ENCODE measurements at regions not wholly inside any gene's neighbourhood (a gene's known extent, or its start where the extent isn't known, plus 50 kb on each side); places are given as distances from the start of the nearest gene placed in this dataset.

DNA sequence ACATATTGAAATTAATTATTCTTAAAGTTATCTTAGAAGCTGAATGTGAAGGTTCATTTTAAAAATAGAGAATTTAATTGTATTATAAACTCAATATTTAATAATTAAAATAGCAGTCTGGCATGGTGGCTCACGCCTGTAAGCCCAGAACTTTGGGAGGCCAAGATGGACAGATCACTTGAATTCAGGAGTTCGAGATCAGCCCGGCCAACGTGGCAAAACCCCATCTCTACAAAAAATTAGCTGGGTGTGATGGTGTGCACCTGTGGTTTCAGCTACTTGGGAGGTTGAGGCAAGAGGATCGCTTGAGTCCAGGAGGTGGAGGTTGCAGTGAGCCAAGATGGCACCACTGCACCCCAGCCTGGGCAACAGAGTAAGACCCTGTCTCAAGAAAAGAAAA is 659.9 kb upstream of the AGA start:
- H3K36me3 ChIP-seq (ENCODE audit: control insufficient read depth in 1 of 2, insufficient read depth in 2 of 2, low read depth in 1 of 2, low read length in 2 of 2): no peaks in the 10 kb centered on the region
- no peak overlapping the region for H3K27ac ChIP-seq (ENCODE audit: low read length, poor library complexity, severe bottlenecking)
- H3K4me2 ChIP-seq (ENCODE audit: low read length, poor library complexity, severe bottlenecking): no peak overlapping the region
- no peaks in the 10 kb centered on the region for H3K4me1 ChIP-seq (ENCODE audit: control insufficient read depth, insufficient read depth, low read depth, low read length)
- H4K91ac ChIP-seq (ENCODE audit: low read length): no peak overlapping the region
- DNase-seq: no peak
- no peak overlapping the region for H2BK12ac ChIP-seq (ENCODE audit: low read length in 2 of 2)
- H3K4ac ChIP-seq (ENCODE audit: low read depth in 1 of 2, low read length in 2 of 2): no peak overlapping the region
- H4K8ac ChIP-seq (ENCODE audit: low read length): no peak overlapping the region
- no peak overlapping the region for H2AFZ ChIP-seq (ENCODE audit: low read depth, low read length)
- H3K23ac ChIP-seq (ENCODE audit: low read length in 2 of 2): no peak overlapping the region
- H3K14ac ChIP-seq (ENCODE audit: low read length in 2 of 2): no peak overlapping the region
- no peak overlapping the region for H2BK15ac ChIP-seq (ENCODE audit: low read depth, poor library complexity, severe bottlenecking)
- H2BK120ac ChIP-seq (ENCODE audit: low read depth, low read length): no peak overlapping the region
- H2AK5ac ChIP-seq (ENCODE audit: low read length, severe bottlenecking): no peak overlapping the region
- no peak overlapping the region for H3K18ac ChIP-seq (ENCODE audit: low read depth in 1 of 2, low read length in 2 of 2)
- 97% methylated on average over 4 of the region's 5 CpGs for WGBS
- no peak overlapping the region for H3K4me3 ChIP-seq (ENCODE audit: insufficient read depth in 1 of 2, low read depth in 1 of 2, low read length in 2 of 2)
- H3K27me3 ChIP-seq (ENCODE audit: control insufficient read depth in 1 of 2, insufficient read depth in 1 of 2, low read length in 2 of 2): no peaks in the 10 kb centered on the region
- peaks cover 11% of the 10 kb centered on the region for H3K9me3 ChIP-seq (ENCODE audit: control insufficient read depth, low read length)
- no peak overlapping the region for H3K9ac ChIP-seq (ENCODE audit: low read length)
- no peak overlapping the region for H2BK5ac ChIP-seq (ENCODE audit: low read depth, low read length, poor library complexity, severe bottlenecking)
- no peaks in the 10 kb centered on the region for H3K79me1 ChIP-seq (replicated peaks; ENCODE audit: low read length, poor library complexity, severe bottlenecking)

DNA sequence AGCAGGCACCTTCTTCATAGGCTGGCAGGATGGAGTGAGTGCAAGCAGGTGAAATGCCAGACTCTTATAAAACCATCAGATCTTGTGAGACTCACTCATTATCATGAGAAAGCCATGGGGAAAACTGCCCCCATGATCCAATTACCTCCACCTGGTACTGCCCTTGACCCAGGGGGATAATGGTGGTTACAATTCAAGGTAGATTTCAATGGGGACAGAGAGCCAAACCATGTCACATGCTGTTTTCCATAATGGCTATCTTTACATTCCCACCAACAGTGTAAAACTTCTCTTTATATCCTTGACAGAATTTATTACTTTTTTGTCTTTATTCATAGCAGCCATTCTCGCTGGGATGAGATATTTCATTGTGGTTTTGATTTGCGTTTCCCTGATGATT is 663.0 kb upstream of the AGA start:
- Histone ChIP-seq H3K4me3 (ENCODE audit: insufficient read depth in 1 of 2, low read depth in 1 of 2, low read length in 2 of 2) (no peak overlapping the region), H3K27ac (ENCODE audit: low read length, poor library complexity, severe bottlenecking) (no peak overlapping the region), H3K4ac (ENCODE audit: low read depth in 1 of 2, low read length in 2 of 2) (no peak overlapping the region), H4K8ac (ENCODE audit: low read length) (no peak overlapping the region), H3K14ac (ENCODE audit: low read length in 2 of 2) (no peak overlapping the region), H2BK12ac (ENCODE audit: low read length in 2 of 2) (no peak overlapping the region), H3K27me3 (ENCODE audit: control insufficient read depth in 1 of 2, insufficient read depth in 1 of 2, low read length in 2 of 2) (no peaks in the 10 kb centered on the region), H3K4me2 (ENCODE audit: low read length, poor library complexity, severe bottlenecking) (no peak overlapping the region), H2AK5ac (ENCODE audit: low read length, severe bottlenecking) (no peak overlapping the region), H3K36me3 (ENCODE audit: control insufficient read depth in 1 of 2, insufficient read depth in 2 of 2, low read depth in 1 of 2, low read length in 2 of 2) (no peaks in the 10 kb centered on the region), H4K91ac (ENCODE audit: low read length) (no peak overlapping the region), H2BK120ac (ENCODE audit: low read depth, low read length) (no peak overlapping the region), H3K9ac (ENCODE audit: low read length) (no peak overlapping the region), H3K23ac (ENCODE audit: low read length in 2 of 2) (no peak overlapping the region), H2AFZ (ENCODE audit: low read depth, low read length) (no peak overlapping the region), H2BK5ac (ENCODE audit: low read depth, low read length, poor library complexity, severe bottlenecking) (no peak overlapping the region), H3K9me3 (ENCODE audit: control insufficient read depth, low read length) (peaks cover 9% of the 10 kb centered on the region), H3K18ac (ENCODE audit: low read depth in 1 of 2, low read length in 2 of 2) (no peak overlapping the region), H3K79me1 (replicated peaks; ENCODE audit: low read length, poor library complexity, severe bottlenecking) (no peaks in the 10 kb centered on the region), H2BK15ac (ENCODE audit: low read depth, poor library complexity, severe bottlenecking) (no peak overlapping the region), H3K4me1 (ENCODE audit: control insufficient read depth, insufficient read depth, low read depth, low read length) (no peaks in the 10 kb centered on the region)
- DNase-seq: no peak
- no CpG with 5 or more reads among the region's 2 CpGs for WGBS

DNA sequence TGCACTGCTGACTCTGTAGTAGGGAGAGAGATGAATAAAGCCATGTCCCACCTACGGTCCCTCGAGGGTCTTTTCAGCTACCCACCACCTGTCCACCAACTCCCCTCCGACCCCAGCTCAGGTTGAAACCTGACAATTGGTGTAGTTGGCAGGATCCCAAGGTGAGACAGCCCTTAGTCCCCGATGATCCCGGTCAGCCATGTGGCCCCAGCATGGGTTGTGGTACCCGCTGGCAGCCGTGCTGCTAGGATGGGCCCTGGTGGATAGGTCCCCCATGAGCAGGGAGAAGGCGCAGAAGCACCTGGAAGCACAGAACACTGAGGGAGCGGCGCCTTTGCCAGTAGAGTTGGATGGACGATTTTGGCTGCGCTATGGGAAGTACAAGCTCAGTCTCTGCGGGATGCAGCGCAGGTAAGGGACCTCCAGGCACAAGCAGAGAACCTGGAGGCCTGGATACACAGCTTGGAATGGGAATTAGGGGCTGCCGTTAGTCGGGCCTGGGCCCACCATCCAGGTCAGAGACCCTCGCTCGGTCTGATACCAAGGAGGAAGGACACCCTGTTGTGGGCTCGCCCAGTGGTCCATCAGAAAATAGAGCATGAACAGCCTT is 694.6 kb upstream of the AGA start:
- Histone ChIP-seq H2BK120ac (ENCODE audit: low read depth, low read length) (no peak overlapping the region), H3K4me2 (ENCODE audit: low read length, poor library complexity, severe bottlenecking) (no peak overlapping the region), H3K4me1 (ENCODE audit: control insufficient read depth, insufficient read depth, low read depth, low read length) (no peaks in the 10 kb centered on the region), H3K9ac (ENCODE audit: low read length) (no peak overlapping the region), H3K18ac (ENCODE audit: low read depth in 1 of 2, low read length in 2 of 2) (no peak overlapping the region), H3K27ac (ENCODE audit: low read length, poor library complexity, severe bottlenecking) (no peak overlapping the region), H2BK12ac (ENCODE audit: low read length in 2 of 2) (no peak overlapping the region), H3K9me3 (ENCODE audit: control insufficient read depth, low read length) (peaks cover 11% of the 10 kb centered on the region), H3K4ac (ENCODE audit: low read depth in 1 of 2, low read length in 2 of 2) (no peak overlapping the region), H2BK15ac (ENCODE audit: low read depth, poor library complexity, severe bottlenecking) (no peak overlapping the region), H4K91ac (ENCODE audit: low read length) (no peak overlapping the region), H3K4me3 (ENCODE audit: insufficient read depth in 1 of 2, low read depth in 1 of 2, low read length in 2 of 2) (no peak overlapping the region), H2AFZ (ENCODE audit: low read depth, low read length) (no peak overlapping the region), H3K27me3 (ENCODE audit: control insufficient read depth in 1 of 2, insufficient read depth in 1 of 2, low read length in 2 of 2) (no peaks in the 10 kb centered on the region), H3K23ac (ENCODE audit: low read length in 2 of 2) (no peak overlapping the region), H3K36me3 (ENCODE audit: control insufficient read depth in 1 of 2, insufficient read depth in 2 of 2, low read depth in 1 of 2, low read length in 2 of 2) (no peaks in the 10 kb centered on the region), H3K14ac (ENCODE audit: low read length in 2 of 2) (no peak overlapping the region), H3K79me1 (replicated peaks; ENCODE audit: low read length, poor library complexity, severe bottlenecking) (no peaks in the 10 kb centered on the region), H2BK5ac (ENCODE audit: low read depth, low read length, poor library complexity, severe bottlenecking) (no peak overlapping the region), H4K8ac (ENCODE audit: low read length) (no peak overlapping the region), H2AK5ac (ENCODE audit: low read length, severe bottlenecking) (no peak overlapping the region)
- no peak for DNase-seq
- WGBS: 96% methylated on average over 19 of the region's 19 CpGs

DNA sequence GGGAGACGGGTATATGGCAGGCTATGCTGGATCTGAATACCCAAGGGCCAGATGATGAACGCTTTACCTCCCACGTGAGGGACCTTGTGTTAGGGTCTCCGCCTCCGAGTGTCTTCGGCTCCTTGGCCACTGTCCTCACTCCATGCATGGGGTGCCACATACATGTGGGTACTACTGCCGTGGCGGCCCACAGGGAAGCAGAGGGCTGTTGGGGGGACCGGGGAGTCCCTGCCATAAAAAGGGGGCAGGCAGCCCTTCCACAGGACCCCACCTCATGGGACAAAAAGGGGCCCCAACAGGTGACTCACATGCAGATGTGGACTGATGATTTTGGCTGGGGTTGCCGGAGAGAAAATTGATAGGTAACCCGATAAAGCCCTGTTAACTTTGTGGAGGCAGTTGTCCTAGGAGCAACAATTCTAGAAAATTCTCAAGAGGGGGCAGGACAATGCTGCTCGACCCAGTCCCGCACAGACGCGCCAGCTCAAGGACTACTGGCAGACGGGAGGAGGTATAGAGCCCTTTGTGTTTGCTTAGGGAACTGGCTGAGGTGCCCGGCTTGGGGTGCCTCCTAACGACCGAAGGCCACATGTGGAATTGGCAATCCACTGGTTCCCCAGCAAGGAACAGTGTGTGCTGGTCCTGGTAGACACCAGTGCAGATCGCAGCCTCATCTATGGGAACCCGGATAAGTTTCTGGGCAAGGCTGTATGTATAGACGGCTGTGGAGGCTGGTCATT is 695.7 kb upstream of the AGA start:
- Histone ChIP-seq H3K4me1 (ENCODE audit: control insufficient read depth, insufficient read depth, low read depth, low read length) (no peaks in the 10 kb centered on the region), H2BK15ac (ENCODE audit: low read depth, poor library complexity, severe bottlenecking) (no peak overlapping the region), H3K27ac (ENCODE audit: low read length, poor library complexity, severe bottlenecking) (no peak overlapping the region), H3K27me3 (ENCODE audit: control insufficient read depth in 1 of 2, insufficient read depth in 1 of 2, low read length in 2 of 2) (no peaks in the 10 kb centered on the region), H3K14ac (ENCODE audit: low read length in 2 of 2) (no peak overlapping the region), H3K23ac (ENCODE audit: low read length in 2 of 2) (no peak overlapping the region), H2AK5ac (ENCODE audit: low read length, severe bottlenecking) (no peak overlapping the region), H2BK5ac (ENCODE audit: low read depth, low read length, poor library complexity, severe bottlenecking) (no peak overlapping the region), H3K9me3 (ENCODE audit: control insufficient read depth, low read length) (peaks cover 17% of the 10 kb centered on the region), H2BK12ac (ENCODE audit: low read length in 2 of 2) (no peak overlapping the region), H3K9ac (ENCODE audit: low read length) (no peak overlapping the region), H3K18ac (ENCODE audit: low read depth in 1 of 2, low read length in 2 of 2) (no peak overlapping the region), H3K79me1 (replicated peaks; ENCODE audit: low read length, poor library complexity, severe bottlenecking) (no peaks in the 10 kb centered on the region), H4K8ac (ENCODE audit: low read length) (no peak overlapping the region), H3K4me3 (ENCODE audit: insufficient read depth in 1 of 2, low read depth in 1 of 2, low read length in 2 of 2) (no peak overlapping the region), H2BK120ac (ENCODE audit: low read depth, low read length) (no peak overlapping the region), H3K4me2 (ENCODE audit: low read length, poor library complexity, severe bottlenecking) (no peak overlapping the region), H4K91ac (ENCODE audit: low read length) (no peak overlapping the region), H3K36me3 (ENCODE audit: control insufficient read depth in 1 of 2, insufficient read depth in 2 of 2, low read depth in 1 of 2, low read length in 2 of 2) (no peaks in the 10 kb centered on the region), H3K4ac (ENCODE audit: low read depth in 1 of 2, low read length in 2 of 2) (no peak overlapping the region), H2AFZ (ENCODE audit: low read depth, low read length) (no peak overlapping the region)
- 94% methylated on average over 22 of the region's 22 CpGs for WGBS
- no peak for DNase-seq

Measured in mesenchymal stem cell (in vitro differentiated cells and primary cell).